Ishikawa (cell line): ENCODE measurements at regions not wholly inside any gene's neighbourhood (a gene's known extent, or its start where the extent isn't known, plus 50 kb on each side); places are given as distances from the start of the nearest gene placed in this dataset.

Source experiments
- CEBPB ChIP-seq: IDR thresholded peaks from 2 replicates; pipeline ENCODE4 v1.6.1; 2012
- CREB1 ChIP-seq: IDR thresholded peaks from 2 replicates; pipeline ENCODE4 v1.6.1; 2012; ENCODE audit warnings: low read depth
- EGR1 ChIP-seq: IDR thresholded peaks from 2 replicates; pipeline ENCODE4 v1.6.1; 2012
- EP300 ChIP-seq: IDR thresholded peaks from 2 replicates; pipeline ENCODE4 v1.6.1; 2012; ENCODE audit warnings: borderline replicate concordance
- FOXM1 ChIP-seq: IDR thresholded peaks from 2 replicates; pipeline ENCODE4 v1.6.1; 2012; ENCODE audit warnings: low read depth, borderline replicate concordance
- NFIC ChIP-seq: IDR thresholded peaks from 2 replicates; pipeline ENCODE4 v1.6.1; 2012
- RAD21 ChIP-seq: IDR thresholded peaks from 2 replicates; pipeline ENCODE4 v1.6.1; 2012; ENCODE audit warnings: low read depth
- TAF1 ChIP-seq: IDR thresholded peaks from 2 replicates; pipeline ENCODE4 v1.6.1; 2012; ENCODE audit warnings: low read depth, mild to moderate bottlenecking
- TCF12 ChIP-seq: IDR thresholded peaks from 2 replicates; pipeline ENCODE4 v1.6.1; 2012; ENCODE audit warnings: low read depth
- TEAD4 ChIP-seq: IDR thresholded peaks from 2 replicates; pipeline ENCODE4 v1.6.1; 2012
- YY1 ChIP-seq: IDR thresholded peaks from 2 replicates; pipeline ENCODE4 v1.6.1; 2012; ENCODE audit warnings: low read depth
- ZBTB7A ChIP-seq: IDR thresholded peaks from 2 replicates; pipeline ENCODE4 v1.6.1; 2012; ENCODE audit warnings: low read depth
- TF ChIP-seq, protein P1 (sequence below): IDR thresholded peaks from 2 replicates; pipeline ENCODE4 v1.6.1; 2012
- TF ChIP-seq, protein P2 (sequence below): IDR thresholded peaks from 2 replicates; pipeline ENCODE4 v1.6.1; 2012
- TF ChIP-seq, protein P3 (sequence below): IDR thresholded peaks from 2 replicates; pipeline ENCODE4 v1.6.1; 2012; ENCODE audit warnings: low read depth, mild to moderate bottlenecking

DNA sequence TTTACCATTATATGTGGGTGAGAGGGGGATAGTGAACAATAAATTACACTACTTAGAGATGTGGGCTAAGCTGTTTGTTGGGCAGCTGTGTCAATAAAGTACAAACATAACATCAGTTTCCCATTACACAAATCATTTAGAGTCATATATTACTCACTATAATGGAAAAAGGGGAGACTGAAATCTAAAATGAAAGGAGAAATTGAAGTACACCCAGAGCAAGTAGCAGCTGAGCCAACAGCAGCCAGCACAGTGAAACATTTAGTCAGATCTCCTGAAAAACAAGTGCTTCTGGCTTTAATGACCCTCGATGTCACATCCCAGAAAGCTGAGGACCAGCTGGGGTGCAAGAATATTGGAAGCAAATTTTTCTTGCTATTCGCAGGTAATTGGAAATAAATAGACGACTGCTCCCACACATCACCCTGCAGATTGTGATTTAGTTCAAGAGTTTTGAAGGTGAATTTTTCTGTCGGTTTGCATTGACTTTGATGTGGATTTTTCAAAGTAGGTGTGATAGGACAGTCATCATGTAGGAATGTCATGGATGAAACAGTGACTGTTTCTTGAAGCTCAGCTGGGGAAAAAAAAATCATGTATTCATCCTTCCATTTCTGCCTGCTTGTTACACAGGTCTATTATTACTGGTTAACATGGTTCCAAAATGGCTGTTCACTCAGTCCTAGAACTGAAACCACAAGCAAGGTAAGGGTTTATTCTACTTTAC lies 1607.3 kb upstream of the CELF4 start:
- TF ChIP-seq EGR1 (no peak), EP300 (no peak), ZBTB7A (no peak), CEBPB (no peak), TAF1 (no peak), TEAD4 (no peak), CREB1 (no peak), NFIC (no peak), FOXM1 (no peak), YY1 (no peak), RAD21 (no peak), TCF12 (no peak)
- TF ChIP-seq, protein P1, sequence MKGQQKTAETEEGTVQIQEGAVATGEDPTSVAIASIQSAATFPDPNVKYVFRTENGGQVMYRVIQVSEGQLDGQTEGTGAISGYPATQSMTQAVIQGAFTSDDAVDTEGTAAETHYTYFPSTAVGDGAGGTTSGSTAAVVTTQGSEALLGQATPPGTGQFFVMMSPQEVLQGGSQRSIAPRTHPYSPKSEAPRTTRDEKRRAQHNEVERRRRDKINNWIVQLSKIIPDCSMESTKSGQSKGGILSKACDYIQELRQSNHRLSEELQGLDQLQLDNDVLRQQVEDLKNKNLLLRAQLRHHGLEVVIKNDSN, result no peak
- TF ChIP-seq, protein P2, sequence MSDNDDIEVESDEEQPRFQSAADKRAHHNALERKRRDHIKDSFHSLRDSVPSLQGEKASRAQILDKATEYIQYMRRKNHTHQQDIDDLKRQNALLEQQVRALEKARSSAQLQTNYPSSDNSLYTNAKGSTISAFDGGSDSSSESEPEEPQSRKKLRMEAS, result no peak
- TF ChIP-seq, protein P3, sequence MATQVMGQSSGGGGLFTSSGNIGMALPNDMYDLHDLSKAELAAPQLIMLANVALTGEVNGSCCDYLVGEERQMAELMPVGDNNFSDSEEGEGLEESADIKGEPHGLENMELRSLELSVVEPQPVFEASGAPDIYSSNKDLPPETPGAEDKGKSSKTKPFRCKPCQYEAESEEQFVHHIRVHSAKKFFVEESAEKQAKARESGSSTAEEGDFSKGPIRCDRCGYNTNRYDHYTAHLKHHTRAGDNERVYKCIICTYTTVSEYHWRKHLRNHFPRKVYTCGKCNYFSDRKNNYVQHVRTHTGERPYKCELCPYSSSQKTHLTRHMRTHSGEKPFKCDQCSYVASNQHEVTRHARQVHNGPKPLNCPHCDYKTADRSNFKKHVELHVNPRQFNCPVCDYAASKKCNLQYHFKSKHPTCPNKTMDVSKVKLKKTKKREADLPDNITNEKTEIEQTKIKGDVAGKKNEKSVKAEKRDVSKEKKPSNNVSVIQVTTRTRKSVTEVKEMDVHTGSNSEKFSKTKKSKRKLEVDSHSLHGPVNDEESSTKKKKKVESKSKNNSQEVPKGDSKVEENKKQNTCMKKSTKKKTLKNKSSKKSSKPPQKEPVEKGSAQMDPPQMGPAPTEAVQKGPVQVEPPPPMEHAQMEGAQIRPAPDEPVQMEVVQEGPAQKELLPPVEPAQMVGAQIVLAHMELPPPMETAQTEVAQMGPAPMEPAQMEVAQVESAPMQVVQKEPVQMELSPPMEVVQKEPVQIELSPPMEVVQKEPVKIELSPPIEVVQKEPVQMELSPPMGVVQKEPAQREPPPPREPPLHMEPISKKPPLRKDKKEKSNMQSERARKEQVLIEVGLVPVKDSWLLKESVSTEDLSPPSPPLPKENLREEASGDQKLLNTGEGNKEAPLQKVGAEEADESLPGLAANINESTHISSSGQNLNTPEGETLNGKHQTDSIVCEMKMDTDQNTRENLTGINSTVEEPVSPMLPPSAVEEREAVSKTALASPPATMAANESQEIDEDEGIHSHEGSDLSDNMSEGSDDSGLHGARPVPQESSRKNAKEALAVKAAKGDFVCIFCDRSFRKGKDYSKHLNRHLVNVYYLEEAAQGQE, result no peak

DNA sequence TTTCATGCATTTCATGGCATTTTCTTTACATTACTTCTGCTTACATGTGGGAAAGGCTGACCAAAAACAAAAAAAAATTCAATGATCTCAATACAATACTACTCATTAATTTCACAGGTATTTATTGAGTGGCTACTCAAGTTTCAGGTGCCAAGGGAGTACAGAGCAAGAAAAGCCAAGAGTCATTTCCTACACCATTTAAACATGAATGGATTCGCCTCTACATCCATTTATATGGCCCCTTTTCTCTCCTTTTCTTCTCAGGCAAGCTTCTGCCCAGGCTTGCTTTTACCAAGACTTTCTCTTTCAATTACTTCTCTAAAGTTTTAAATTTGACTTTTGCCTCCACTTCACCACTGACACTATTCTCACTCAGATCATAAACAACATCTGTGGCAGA lies 1603.1 kb upstream of the CELF4 start:
- TF ChIP-seq EP300 (no peak), YY1 (no peak), EGR1 (no peak), NFIC (no peak), CREB1 (no peak)
- TF ChIP-seq, protein P2, result no peak

DNA sequence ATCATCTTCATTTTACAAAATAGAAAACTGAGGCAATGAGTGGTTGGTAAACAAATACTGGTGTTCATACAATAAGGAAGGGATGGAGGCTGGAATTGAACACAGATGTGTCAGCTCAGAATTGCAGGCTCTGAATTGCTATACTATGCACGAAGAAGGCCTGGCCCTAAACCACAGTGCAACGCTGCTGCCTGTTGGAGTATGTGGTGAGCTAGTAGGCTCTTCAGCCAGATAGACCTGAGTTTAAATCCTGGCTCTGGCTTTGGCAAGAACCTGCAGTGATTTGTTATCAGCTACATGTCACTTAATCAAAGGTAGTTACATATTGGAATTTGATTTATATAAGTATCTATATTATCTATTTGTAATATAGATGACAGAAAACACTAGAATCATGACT lies 1602.4 kb upstream of the CELF4 start:
- TF ChIP-seq, protein P3, result no peak
- TF ChIP-seq NFIC (no peak), FOXM1 (no peak), CREB1 (no peak), RAD21 (no peak), EP300 (no peak), EGR1 (no peak), YY1 (no peak)

DNA sequence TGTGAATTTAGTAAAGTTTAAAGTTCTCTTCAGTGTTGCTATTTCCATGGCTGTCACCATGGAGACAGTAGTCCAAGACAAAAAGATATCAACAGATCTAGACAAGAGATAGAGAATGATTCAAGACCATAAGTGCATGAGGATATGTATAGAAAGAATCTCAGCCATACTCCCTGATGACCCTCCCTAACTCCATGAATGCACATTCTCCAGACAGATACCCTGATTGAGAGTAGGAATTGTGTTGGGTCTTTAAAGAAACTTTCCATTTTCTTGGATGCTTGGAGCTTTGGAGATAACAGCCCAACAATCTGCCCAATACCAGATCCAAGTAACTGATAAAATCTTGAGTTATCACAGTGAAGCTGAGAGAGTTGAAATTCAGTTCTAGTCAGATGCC lies 1601.2 kb upstream of the CELF4 start:
- TF ChIP-seq CEBPB, result no peak
- no peak for TF ChIP-seq YY1
- TF ChIP-seq, protein P2, result no peak
- TF ChIP-seq, protein P1, result no peak

DNA sequence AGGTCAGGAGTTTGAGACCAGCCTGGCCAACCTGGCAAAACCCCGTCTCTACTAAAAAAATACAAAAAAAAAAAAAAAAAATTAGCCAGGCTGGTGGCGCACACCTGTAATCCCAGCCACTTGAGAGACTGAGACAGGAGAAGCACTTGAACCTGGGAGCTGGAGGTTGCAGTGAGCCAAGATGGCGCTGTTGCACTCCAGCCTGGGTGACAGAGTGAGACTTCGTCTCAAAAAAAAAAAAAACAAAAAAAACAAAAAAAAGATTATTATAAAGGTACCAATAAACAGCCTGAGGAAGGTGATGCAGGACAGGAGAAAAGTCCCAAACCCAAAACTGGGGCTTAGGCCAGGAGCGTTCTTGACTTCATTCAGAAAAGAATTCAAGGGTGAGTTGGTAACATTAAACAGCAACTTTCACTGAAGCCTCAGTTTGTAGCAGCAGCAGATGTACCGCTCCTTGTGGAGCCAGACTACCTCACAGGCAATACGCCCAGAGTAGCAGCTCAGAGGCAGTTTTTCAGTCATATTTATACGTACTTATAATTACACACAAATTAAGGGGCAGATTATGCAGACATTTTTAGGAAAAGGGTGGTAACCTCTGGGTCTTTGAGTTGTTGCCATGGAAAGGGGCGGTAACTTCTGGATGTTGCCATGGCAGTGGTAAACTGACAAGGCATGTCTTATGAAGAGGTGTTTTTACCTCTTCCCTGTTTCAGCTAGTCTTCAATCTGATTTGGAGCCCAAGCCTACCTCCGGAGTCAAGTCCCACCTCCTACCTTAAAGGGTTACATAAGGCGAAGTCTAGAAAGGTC lies 1596.6 kb upstream of the CELF4 start:
- no peak for TF ChIP-seq CREB1
- TF ChIP-seq YY1, result no peak

DNA sequence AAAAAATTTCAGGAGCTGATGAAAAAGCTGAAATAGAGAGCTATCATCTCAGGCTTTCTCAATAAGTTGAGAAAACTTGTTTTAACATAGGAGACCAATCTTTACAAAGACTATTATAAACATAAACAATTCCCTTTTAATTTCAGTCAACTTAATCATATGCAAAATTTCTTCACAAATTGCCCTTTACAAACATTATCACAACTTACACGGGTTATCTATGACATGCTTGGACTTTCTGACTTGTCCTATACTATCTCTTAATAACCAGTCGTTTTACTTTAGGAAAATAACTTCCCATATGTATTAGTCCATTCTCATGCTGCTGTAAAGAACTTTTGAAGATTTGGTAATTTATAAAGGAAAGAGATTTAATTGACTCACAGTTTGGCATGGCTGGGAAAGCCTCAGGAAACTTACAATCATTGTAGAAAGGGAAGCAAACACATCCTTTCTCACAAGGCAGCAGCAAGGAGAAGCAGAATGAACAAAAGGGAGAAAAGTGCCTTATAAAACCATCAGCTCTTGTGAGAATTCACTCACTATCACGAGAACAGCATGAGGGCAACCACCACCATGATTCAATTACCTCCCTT lies 1583.7 kb upstream of the CELF4 start:
- TF ChIP-seq YY1, result no peak
- TF ChIP-seq TEAD4, result no peak
- no peak for TF ChIP-seq NFIC
- TF ChIP-seq, protein P2, result no peak
- no peak for TF ChIP-seq EGR1
- no peak for TF ChIP-seq FOXM1
